Progenitor cell of endocrine pancreas (in vitro differentiated cells): ENCODE measurements at regions not wholly inside any gene's neighbourhood (a gene's known extent, or its start where the extent isn't known, plus 50 kb on each side); places are given as distances from the start of the nearest gene placed in this dataset.
A peak's percentile ranks its signal among the peaks of the same experiment; 100 is the strongest.

ENCODE experiments used
- DNase-seq: peaks from one replicate; pipeline ENCODE4 v3.0.0; 2021; ENCODE audit warnings: low spot score; ENCODE audit not compliant: unreplicated experiment
- H3K27ac Mint-ChIP-seq: 2 replicates; pipeline ENCODE4 v1.8.0; 2021; ENCODE audit warnings: mild to moderate bottlenecking, moderate library complexity, mixed read lengths
- H3K27me3 Mint-ChIP-seq: 2 replicates; pipeline ENCODE4 v1.8.0; 2021; ENCODE audit warnings: mixed read lengths
- H3K36me3 Mint-ChIP-seq: 2 replicates; pipeline ENCODE4 v1.8.0; 2022; ENCODE audit warnings: mixed read lengths; ENCODE audit not compliant: insufficient read depth
- H3K4me1 Mint-ChIP-seq: 2 replicates; pipeline ENCODE4 v1.8.0; 2021; ENCODE audit warnings: low read depth, mixed read lengths
- H3K4me3 Mint-ChIP-seq: 2 replicates; pipeline ENCODE4 v1.8.0; 2021; ENCODE audit warnings: low read depth, mild to moderate bottlenecking, moderate library complexity, mixed read lengths
- H3K9me3 Mint-ChIP-seq: 2 replicates; pipeline ENCODE4 v1.8.0; 2021; ENCODE audit warnings: low read depth, mixed read lengths
- CTCF ChIP-seq: fragments of 200-600 bp; sonication (generic); IDR thresholded peaks from one replicate; pipeline ENCODE4 v1.5.0; 2021; ENCODE audit warnings: antibody characterized with exemption, mild to moderate bottlenecking; ENCODE audit not compliant: unreplicated experiment

GRCh38 chr20:22407237-22408193 is 176.9 kb downstream of the FOXA2 start:
- DNase-seq: no peak
- H3K27me3 Mint-ChIP-seq: no peaks in the 10 kb centered on the region
- H3K4me3 Mint-ChIP-seq: no peak overlapping the region
- no peaks in the 10 kb centered on the region for H3K36me3 Mint-ChIP-seq
- H3K9me3 Mint-ChIP-seq: peaks cover 4% of the 10 kb centered on the region
- H3K27ac Mint-ChIP-seq: no peak overlapping the region
- TF ChIP-seq CTCF: no peak
- H3K4me1 Mint-ChIP-seq: peaks cover 71% of the 10 kb centered on the region

GRCh38 chr20:22404419-22405170 is 179.8 kb downstream of the FOXA2 start:
- peak overlapping the region; percentile 95 for H3K27ac Mint-ChIP-seq
- no peaks in the 10 kb centered on the region for H3K36me3 Mint-ChIP-seq
- H3K4me1 Mint-ChIP-seq: peaks cover 62% of the 10 kb centered on the region
- peak overlapping the region; percentile 15 for H3K4me3 Mint-ChIP-seq
- DNase-seq: no peak
- TF ChIP-seq CTCF: no peak
- H3K9me3 Mint-ChIP-seq: peaks cover 4% of the 10 kb centered on the region
- H3K27me3 Mint-ChIP-seq: no peaks in the 10 kb centered on the region

GRCh38 chr20:22403632-22404361 is 180.6 kb downstream of the FOXA2 start:
- TF ChIP-seq CTCF: no peak
- Mint-ChIP-seq H3K36me3 (no peaks in the 10 kb centered on the region), H3K27ac (peak overlapping the region; percentile 95), H3K27me3 (no peaks in the 10 kb centered on the region), H3K4me1 (peaks cover 60% of the 10 kb centered on the region), H3K9me3 (no peaks in the 10 kb centered on the region), H3K4me3 (peak overlapping the region; percentile 64)
- no peak for DNase-seq

- H3K27me3 Mint-ChIP-seq: no peaks in the 10 kb centered on the region
- DNase-seq: no peak
- no peaks in the 10 kb centered on the region for H3K36me3 Mint-ChIP-seq
- H3K4me1 Mint-ChIP-seq: peaks cover 59% of the 10 kb centered on the region
- H3K27ac Mint-ChIP-seq: peak overlapping the region; percentile 95
- no peak for TF ChIP-seq CTCF
- peak overlapping the region; percentile 64 for H3K4me3 Mint-ChIP-seq
- no peaks in the 10 kb centered on the region for H3K9me3 Mint-ChIP-seq
These were observed 181.2 kb downstream of the FOXA2 start for GRCh38 chr20:22403022-22403631.
